HEK293 (cell line): ENCODE measurements at regions not wholly inside any gene's neighbourhood (a gene's known extent, or its start where the extent isn't known, plus 50 kb on each side); places are given as distances from the start of the nearest gene placed in this dataset.

Experiments used
- CTCF ChIA-PET: fragments of 350-600 bp; formaldehyde crosslinking; extraction: SDS; loops from one replicate; lab custom pipeline; 2021; ENCODE audit warnings: antibody characterized with exemption; lab: Yijun Ruan, JAX
- POLR2A ChIA-PET: fragments of 300-600 bp; formaldehyde crosslinking; extraction: SDS; loops from one replicate; lab custom pipeline; 2020; ENCODE audit warnings: antibody characterized with exemption, inconsistent platforms; lab: Yijun Ruan, JAX
- H3K27ac ChIP-seq: fragments of 200-500 bp; sonication (Bioruptor generic); 2 replicates; pipeline ENCODE4 v1.5.1; 2014; ENCODE audit warnings: low read depth, low read length, control low read depth, inconsistent platforms; ENCODE audit errors: extremely low read depth
- H3K36me3 ChIP-seq, 2 experiments: fragments of 200-500 bp in 1 of 2; sonication (Bioruptor generic) in 1 of 2; 1 replicate in 1 of 2; 2 replicates in 1 of 2; pipeline ENCODE4 v1.5.1; 2014 to 2017; ENCODE audit warnings: inconsistent platforms in 2 of 2, low read length in 2 of 2; ENCODE audit not compliant: control insufficient read depth in 2 of 2, insufficient read depth in 1 of 2
- H3K4me1 ChIP-seq: fragments of 200-500 bp; sonication (Bioruptor generic); 2 replicates; pipeline ENCODE4 v1.5.1; 2014; ENCODE audit warnings: mild to moderate bottlenecking, low read length, inconsistent platforms; ENCODE audit not compliant: control insufficient read depth, insufficient read depth
- H3K4me3 ChIP-seq: 2 replicates; pipeline ENCODE4 v1.5.1; 2011; ENCODE audit warnings: low read depth, mild to moderate bottlenecking, control low read depth, low read length, moderate library complexity
- H3K9me3 ChIP-seq: fragments of 200-500 bp; sonication (Bioruptor generic); 2 replicates; pipeline ENCODE4 v1.5.1; 2014; ENCODE audit warnings: low read depth, low read length, inconsistent platforms; ENCODE audit not compliant: control insufficient read depth, insufficient read depth
- EGR2 ChIP-seq: fragments of 450-650 bp; formaldehyde crosslinking; IDR thresholded peaks from 2 replicates; pipeline ENCODE4 v1.5.1; 2016; ENCODE audit warnings: low read depth, missing biosample characterization, missing genetic modification characterization
- YY1 ChIP-seq: fragments of 450-650 bp; formaldehyde crosslinking; IDR thresholded peaks from 2 replicates; pipeline ENCODE4 v1.5.1; 2018; ENCODE audit warnings: missing biosample characterization, missing genetic modification characterization
- ZBTB20 ChIP-seq: fragments of 450-650 bp; formaldehyde crosslinking; IDR thresholded peaks from 2 replicates; pipeline ENCODE4 v1.5.1; 2016; ENCODE audit warnings: missing biosample characterization, missing genetic modification characterization
- ZNF121 ChIP-seq: fragments of 450-650 bp; formaldehyde crosslinking; IDR thresholded peaks from 2 replicates; pipeline ENCODE4 v1.5.1; 2016; ENCODE audit warnings: missing biosample characterization, missing genetic modification characterization
- ZNF155 ChIP-seq: fragments of 450-650 bp; formaldehyde crosslinking; IDR thresholded peaks from 2 replicates; pipeline ENCODE4 v1.5.1; 2016; ENCODE audit warnings: missing biosample characterization, missing genetic modification characterization
- ZNF274 ChIP-seq, 2 experiments: fragments of 200-500 bp in 1 of 2; fragments of 450-650 bp in 1 of 2; sonication (Bioruptor generic) in 1 of 2; formaldehyde crosslinking in 1 of 2; IDR thresholded peaks; 2 replicates each; pipeline versions ENCODE4 v1.5.1 to v1.6.1; 2014 to 2016; ENCODE audit warnings: borderline replicate concordance in 1 of 2, inconsistent platforms in 1 of 2, low read length in 1 of 2, missing biosample characterization in 1 of 2, missing genetic modification characterization in 1 of 2
- ZNF561 ChIP-seq: fragments of 450-650 bp; IDR thresholded peaks from 2 replicates; pipeline ENCODE4 v1.5.1; 2018; ENCODE audit warnings: missing biosample characterization, missing genetic modification characterization, borderline replicate concordance
- ZNF600 ChIP-seq: fragments of 450-650 bp; formaldehyde crosslinking; IDR thresholded peaks from 2 replicates; pipeline ENCODE4 v1.5.1; 2016; ENCODE audit warnings: missing biosample characterization, missing genetic modification characterization
- ZNF776 ChIP-seq: fragments of 450-650 bp; formaldehyde crosslinking; IDR thresholded peaks from 2 replicates; pipeline ENCODE4 v1.5.0; 2017; ENCODE audit warnings: missing biosample characterization, missing genetic modification characterization, borderline replicate concordance
- ZNF777 ChIP-seq: fragments of 450-650 bp; formaldehyde crosslinking; IDR thresholded peaks from 2 replicates; pipeline ENCODE4 v1.5.1; 2017; ENCODE audit warnings: missing biosample characterization, missing genetic modification characterization, borderline replicate concordance
- TF ChIP-seq, protein P1 (sequence below): fragments of 450-650 bp; formaldehyde crosslinking; conservative IDR thresholded peaks from 2 replicates; pipeline ENCODE4 v1.5.1; 2016; ENCODE audit warnings: low read depth, missing biosample characterization, missing genetic modification characterization
- TF ChIP-seq, protein P2 (sequence below): fragments of 450-650 bp; formaldehyde crosslinking; IDR thresholded peaks from 2 replicates; pipeline ENCODE4 v1.5.1; 2017; ENCODE audit warnings: missing biosample characterization, missing genetic modification characterization
- TF ChIP-seq, protein P3 (sequence below): fragments of 450-650 bp; formaldehyde crosslinking; IDR thresholded peaks from 2 replicates; pipeline ENCODE4 v1.5.1; 2016; ENCODE audit warnings: missing biosample characterization, missing genetic modification characterization

DNA sequence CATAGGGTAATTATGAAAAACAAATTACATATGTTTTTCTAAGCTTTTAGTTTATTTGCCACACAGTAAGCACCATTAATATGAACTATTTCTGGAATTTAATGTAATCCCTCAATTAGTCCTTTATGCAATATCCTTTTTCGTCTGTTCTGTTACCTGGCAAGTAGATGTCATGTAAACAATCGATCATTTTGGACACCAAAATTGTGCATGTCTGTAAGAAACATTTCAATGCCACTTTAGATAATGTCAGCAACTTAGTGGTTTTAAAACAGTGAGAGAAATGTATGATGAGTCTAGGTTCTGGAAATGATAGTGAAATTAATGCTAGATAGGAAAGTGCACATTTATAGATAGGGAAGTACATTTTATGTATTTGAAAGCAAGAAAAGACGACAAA, 986.6 kb downstream of the ZPLD1 start:
- TF ChIP-seq EGR2: no peak
- no peak for TF ChIP-seq ZNF155 (tag by site-specific recombination)
- no peak for TF ChIP-seq ZNF121 (tag by site-specific recombination)
- TF ChIP-seq, protein P1, sequence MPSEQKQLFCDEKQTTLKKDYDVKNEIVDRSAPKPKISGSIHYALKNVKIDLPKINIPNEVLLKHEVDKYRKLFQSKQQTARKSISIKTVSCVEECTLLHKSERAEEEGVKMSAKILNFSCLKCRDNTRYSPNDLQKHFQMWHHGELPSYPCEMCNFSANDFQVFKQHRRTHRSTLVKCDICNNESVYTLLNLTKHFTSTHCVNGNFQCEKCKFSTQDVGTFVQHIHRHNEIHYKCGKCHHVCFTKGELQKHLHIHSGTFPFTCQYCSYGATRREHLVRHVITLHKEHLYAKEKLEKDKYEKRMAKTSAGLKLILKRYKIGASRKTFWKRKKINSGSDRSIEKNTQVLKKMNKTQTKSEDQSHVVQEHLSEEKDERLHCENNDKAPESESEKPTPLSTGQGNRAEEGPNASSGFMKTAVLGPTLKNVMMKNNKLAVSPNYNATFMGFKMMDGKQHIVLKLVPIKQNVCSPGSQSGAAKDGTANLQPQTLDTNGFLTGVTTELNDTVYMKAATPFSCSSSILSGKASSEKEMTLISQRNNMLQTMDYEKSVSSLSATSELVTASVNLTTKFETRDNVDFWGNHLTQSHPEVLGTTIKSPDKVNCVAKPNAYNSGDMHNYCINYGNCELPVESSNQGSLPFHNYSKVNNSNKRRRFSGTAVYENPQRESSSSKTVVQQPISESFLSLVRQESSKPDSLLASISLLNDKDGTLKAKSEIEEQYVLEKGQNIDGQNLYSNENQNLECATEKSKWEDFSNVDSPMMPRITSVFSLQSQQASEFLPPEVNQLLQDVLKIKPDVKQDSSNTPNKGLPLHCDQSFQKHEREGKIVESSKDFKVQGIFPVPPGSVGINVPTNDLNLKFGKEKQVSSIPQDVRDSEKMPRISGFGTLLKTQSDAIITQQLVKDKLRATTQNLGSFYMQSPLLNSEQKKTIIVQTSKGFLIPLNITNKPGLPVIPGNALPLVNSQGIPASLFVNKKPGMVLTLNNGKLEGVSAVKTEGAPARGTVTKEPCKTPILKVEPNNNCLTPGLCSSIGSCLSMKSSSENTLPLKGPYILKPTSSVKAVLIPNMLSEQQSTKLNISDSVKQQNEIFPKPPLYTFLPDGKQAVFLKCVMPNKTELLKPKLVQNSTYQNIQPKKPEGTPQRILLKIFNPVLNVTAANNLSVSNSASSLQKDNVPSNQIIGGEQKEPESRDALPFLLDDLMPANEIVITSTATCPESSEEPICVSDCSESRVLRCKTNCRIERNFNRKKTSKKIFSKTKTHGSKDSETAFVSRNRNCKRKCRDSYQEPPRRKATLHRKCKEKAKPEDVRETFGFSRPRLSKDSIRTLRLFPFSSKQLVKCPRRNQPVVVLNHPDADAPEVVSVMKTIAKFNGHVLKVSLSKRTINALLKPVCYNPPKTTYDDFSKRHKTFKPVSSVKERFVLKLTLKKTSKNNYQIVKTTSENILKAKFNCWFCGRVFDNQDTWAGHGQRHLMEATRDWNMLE (tag by site-specific recombination): no peak
- no peak for TF ChIP-seq ZNF777 (tag by site-specific recombination)
- no peak for TF ChIP-seq ZNF274 (IDR thresholded peaks at IDR 0.05; ENCODE audit: low read length)
- TF ChIP-seq ZNF274 (tag by site-specific recombination; IDR thresholded peaks at IDR 0.05; ENCODE audit: borderline replicate concordance): no peak
- no peak for TF ChIP-seq ZNF561 (tag by site-specific recombination)
- TF ChIP-seq, protein P2, sequence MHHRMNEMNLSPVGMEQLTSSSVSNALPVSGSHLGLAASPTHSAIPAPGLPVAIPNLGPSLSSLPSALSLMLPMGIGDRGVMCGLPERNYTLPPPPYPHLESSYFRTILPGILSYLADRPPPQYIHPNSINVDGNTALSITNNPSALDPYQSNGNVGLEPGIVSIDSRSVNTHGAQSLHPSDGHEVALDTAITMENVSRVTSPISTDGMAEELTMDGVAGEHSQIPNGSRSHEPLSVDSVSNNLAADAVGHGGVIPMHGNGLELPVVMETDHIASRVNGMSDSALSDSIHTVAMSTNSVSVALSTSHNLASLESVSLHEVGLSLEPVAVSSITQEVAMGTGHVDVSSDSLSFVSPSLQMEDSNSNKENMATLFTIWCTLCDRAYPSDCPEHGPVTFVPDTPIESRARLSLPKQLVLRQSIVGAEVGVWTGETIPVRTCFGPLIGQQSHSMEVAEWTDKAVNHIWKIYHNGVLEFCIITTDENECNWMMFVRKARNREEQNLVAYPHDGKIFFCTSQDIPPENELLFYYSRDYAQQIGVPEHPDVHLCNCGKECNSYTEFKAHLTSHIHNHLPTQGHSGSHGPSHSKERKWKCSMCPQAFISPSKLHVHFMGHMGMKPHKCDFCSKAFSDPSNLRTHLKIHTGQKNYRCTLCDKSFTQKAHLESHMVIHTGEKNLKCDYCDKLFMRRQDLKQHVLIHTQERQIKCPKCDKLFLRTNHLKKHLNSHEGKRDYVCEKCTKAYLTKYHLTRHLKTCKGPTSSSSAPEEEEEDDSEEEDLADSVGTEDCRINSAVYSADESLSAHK (tag by site-specific recombination): no peak
- TF ChIP-seq, protein P3, sequence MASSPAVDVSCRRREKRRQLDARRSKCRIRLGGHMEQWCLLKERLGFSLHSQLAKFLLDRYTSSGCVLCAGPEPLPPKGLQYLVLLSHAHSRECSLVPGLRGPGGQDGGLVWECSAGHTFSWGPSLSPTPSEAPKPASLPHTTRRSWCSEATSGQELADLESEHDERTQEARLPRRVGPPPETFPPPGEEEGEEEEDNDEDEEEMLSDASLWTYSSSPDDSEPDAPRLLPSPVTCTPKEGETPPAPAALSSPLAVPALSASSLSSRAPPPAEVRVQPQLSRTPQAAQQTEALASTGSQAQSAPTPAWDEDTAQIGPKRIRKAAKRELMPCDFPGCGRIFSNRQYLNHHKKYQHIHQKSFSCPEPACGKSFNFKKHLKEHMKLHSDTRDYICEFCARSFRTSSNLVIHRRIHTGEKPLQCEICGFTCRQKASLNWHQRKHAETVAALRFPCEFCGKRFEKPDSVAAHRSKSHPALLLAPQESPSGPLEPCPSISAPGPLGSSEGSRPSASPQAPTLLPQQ: no peak
- no peak for TF ChIP-seq YY1 (tag by site-specific recombination)
- TF ChIP-seq ZNF776: no peak
- no peak for TF ChIP-seq ZBTB20 (tag by site-specific recombination)
- no peaks in the 10 kb centered on the region for H3K36me3 ChIP-seq
- POLR2A ChIA-PET: no interaction called here

DNA sequence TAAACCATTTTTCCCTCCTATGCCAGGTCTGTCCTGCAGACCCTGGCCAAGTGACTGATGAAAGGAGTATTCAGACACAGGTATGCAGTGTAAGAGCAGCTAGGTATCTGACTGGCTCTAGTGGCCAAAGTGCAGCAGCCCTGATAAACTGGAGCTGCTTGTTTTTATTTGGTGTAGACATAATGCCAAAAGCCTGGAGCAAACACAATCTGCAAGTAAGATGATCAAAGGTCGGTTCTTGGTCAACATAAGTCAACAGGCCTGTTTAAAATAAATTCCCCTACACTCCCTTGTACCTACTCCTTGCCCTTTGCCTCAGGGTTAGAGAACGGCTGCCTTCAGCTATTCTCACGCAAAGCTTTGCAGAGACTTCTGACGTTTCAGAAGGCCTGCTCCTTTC, 1003.1 kb downstream of the ZPLD1 start:
- Histone ChIP-seq H3K9me3 (no peaks in the 10 kb centered on the region), H3K36me3 (no peaks in the 10 kb centered on the region), H3K4me3 (no peak overlapping the region), H3K4me1 (no peaks in the 10 kb centered on the region), H3K27ac (no peak overlapping the region)
- CTCF ChIA-PET: no interaction called here
- TF ChIP-seq, protein P2 (tag by site-specific recombination): no peak
- TF ChIP-seq ZNF600 (tag by site-specific recombination): no peak
- POLR2A ChIA-PET: no interaction called here

More for the DNA sequence above, 986.6 kb downstream of the ZPLD1 start:
- Histone ChIP-seq H3K4me1 (no peaks in the 10 kb centered on the region), H3K4me3 (no peak overlapping the region), H3K9me3 (no peaks in the 10 kb centered on the region), H3K27ac (no peak overlapping the region)
- CTCF ChIA-PET: interaction anchor here (0.6 kb wide), 1 partner anchor 12 kb away, joined by 3 read pairs; no protein-coding TSS in a partner anchor
